Liver (tissue), 3 donors: ENCODE measurements at regions not wholly inside any gene's neighbourhood (a gene's known extent, or its start where the extent isn't known, plus 50 kb on each side); places are given as distances from the start of the nearest gene placed in this dataset.
"Not testable (repeated sequence)": the region's sequence is repeated elsewhere in the genome, so short reads cannot be mapped to it uniquely, and the experiment has no call there.

Source experiments
- CTCF ChIP-seq: fragments of 150-350 bp; IDR thresholded peaks from 2 replicates; pipeline ENCODE4 v1.5.1; 2017; ENCODE audit warnings: improper control_type of control experiment, low read depth, low read length; ENCODE audit not compliant: missing input control
- EGR1 ChIP-seq, 2 donors: IDR thresholded peaks; 2 replicates each; pipeline ENCODE4 v1.6.1; 2016 to 2018; ENCODE audit warnings: antibody characterized with exemption in 2 of 2, low read depth in 2 of 2
- JUND ChIP-seq, 2 donors: IDR thresholded peaks; 2 replicates each; pipeline ENCODE4 v1.6.1; 2016; ENCODE audit warnings: antibody characterized with exemption in 2 of 2
- donor health status: healthy.
- donor health status: healthy.

DNA sequence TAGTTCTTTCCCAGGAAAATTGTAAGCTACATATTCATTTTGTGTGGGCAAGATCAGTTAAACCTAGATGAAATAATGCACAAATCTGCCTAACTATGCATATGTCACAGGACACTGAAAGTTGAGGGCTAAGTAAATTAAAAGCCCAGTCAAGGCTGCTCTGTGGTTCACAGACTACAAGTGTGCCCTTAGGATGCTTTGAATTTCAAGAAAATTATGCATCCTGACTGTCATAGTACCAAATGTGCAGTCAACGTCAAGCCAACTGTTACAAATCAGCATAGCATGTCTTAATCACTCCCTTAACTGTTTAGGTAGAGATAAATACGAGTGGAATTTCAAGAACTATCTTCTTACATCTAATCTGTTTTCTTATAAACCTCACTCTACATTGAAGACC is 55.8 kb downstream of the VCY start:
- TF ChIP-seq CTCF; JUND (IDR thresholded peaks at IDR 0.05); EGR1 (IDR thresholded peaks at IDR 0.05; ENCODE audit: low read depth in 2 of 2): not testable (repeated sequence)
